ENCODE measurements at regions not wholly inside any gene's neighbourhood (a gene's known extent, or its start where the extent isn't known, plus 50 kb on each side); places are given as distances from the start of the nearest gene placed in this dataset.

- Mint-ChIP-seq H3K4me1 (ENCODE audit: low read depth) (peaks cover 18% of the 10 kb centered on the region), H3K36me3 (ENCODE audit: low read depth) (peaks cover 37% of the 10 kb centered on the region), H3K27me3 (ENCODE audit: low read depth) (no peaks in the 10 kb centered on the region), H3K4me3 (ENCODE audit: low read depth) (no peak overlapping the region), H3K9me3 (no peaks in the 10 kb centered on the region), H3K27ac (peak overlapping the region; percentile 60)
- DNase-seq (ENCODE audit: low spot score): no peak
- intact Hi-C loops (cut with micrococcal nuclease): loop anchor here (2.0 kb wide), 1 partner anchor 359 kb away; no protein-coding TSS in a partner anchor
These were observed 123.0 kb downstream of the C9orf50 start for GRCh38 chr9:129497813-129498450.

- no peak for DNase-seq (ENCODE audit: low spot score)
- intact Hi-C loops (cut with micrococcal nuclease): loop anchor here (2.0 kb wide), 1 partner anchor 358 kb away; no protein-coding TSS in a partner anchor
These were observed 123.7 kb downstream of the C9orf50 start for GRCh38 chr9:129497005-129497812.

GRCh38 chr9:129496473-129497004, 124.4 kb downstream of the C9orf50 start:
- H3K4me3 Mint-ChIP-seq (ENCODE audit: low read depth): peak overlapping the region; percentile 87
- peak; percentile 62 for DNase-seq (ENCODE audit: low spot score)
- intact Hi-C loops (cut with micrococcal nuclease): loop anchor here (1.0 to 2.0 kb wide), 3 partner anchors 8 to 358 kb away; no protein-coding TSS in a partner anchor
- peak overlapping the region; percentile 95 for H3K27ac Mint-ChIP-seq
- no peaks in the 10 kb centered on the region for H3K27me3 Mint-ChIP-seq (ENCODE audit: low read depth)
- H3K36me3 Mint-ChIP-seq (ENCODE audit: low read depth): peaks cover 39% of the 10 kb centered on the region
- no peaks in the 10 kb centered on the region for H3K9me3 Mint-ChIP-seq
- H3K4me1 Mint-ChIP-seq (ENCODE audit: low read depth): peaks cover 22% of the 10 kb centered on the region

More at GRCh38 chr9:129497005-129497812, 123.7 kb downstream of the C9orf50 start:
- H3K27me3 Mint-ChIP-seq (ENCODE audit: low read depth): no peaks in the 10 kb centered on the region
- H3K27ac Mint-ChIP-seq: peak overlapping the region; percentile 95
- H3K4me1 Mint-ChIP-seq (ENCODE audit: low read depth): peaks cover 18% of the 10 kb centered on the region
- H3K36me3 Mint-ChIP-seq (ENCODE audit: low read depth): peaks cover 40% of the 10 kb centered on the region
- H3K4me3 Mint-ChIP-seq (ENCODE audit: low read depth): peak overlapping the region; percentile 87
- no peaks in the 10 kb centered on the region for H3K9me3 Mint-ChIP-seq

- no peaks in the 10 kb centered on the region for H3K9me3 Mint-ChIP-seq
- peaks cover 28% of the 10 kb centered on the region for H3K4me1 Mint-ChIP-seq (ENCODE audit: low read depth)
- intact Hi-C loops (cut with micrococcal nuclease): loop anchor here (1.0 to 2.0 kb wide), 3 partner anchors 8 to 357 kb away; no protein-coding TSS in a partner anchor
- peak overlapping the region; percentile 74 for H3K4me3 Mint-ChIP-seq (ENCODE audit: low read depth)
- peak overlapping the region; percentile 65 for H3K27ac Mint-ChIP-seq
- H3K27me3 Mint-ChIP-seq (ENCODE audit: low read depth): no peaks in the 10 kb centered on the region
- peaks cover 46% of the 10 kb centered on the region for H3K36me3 Mint-ChIP-seq (ENCODE audit: low read depth)
- peak; percentile 75 for DNase-seq (ENCODE audit: low spot score)
These were observed 125.1 kb downstream of the C9orf50 start for GRCh38 chr9:129495620-129496472.

DNA sequence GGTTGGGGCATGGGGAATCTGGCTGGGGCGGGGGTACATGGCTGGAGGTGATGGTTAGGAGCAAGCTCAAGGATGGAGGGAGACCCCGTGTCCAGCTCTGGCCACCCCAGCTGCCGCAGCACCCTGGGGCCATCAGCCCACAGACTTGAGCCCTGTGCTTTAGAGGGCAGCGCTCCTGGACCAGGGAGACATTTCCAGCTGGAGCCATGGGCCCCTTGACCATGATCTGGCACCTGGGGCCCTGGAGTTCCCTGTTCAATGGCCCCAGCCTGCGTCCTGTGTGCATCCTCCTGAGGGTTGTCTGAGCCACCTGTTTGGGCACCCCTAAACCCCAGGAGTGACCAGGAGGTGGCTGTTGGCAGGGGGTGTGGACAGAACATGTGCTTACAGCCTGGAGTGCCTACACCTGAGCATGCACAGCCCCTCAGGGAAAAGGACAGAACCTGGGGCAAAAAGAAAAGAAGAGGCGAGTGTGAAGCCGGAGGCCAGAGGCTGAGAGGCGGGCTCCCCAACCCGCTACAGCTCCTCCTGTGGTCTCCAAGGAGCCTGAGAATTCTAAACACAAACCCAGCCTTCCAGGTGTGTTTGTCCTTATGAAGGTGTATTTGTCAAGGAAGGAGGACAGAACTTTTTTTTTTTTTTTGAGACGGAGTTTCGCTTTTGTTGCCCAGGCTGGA, 126.7 kb downstream of the C9orf50 start:
- Mint-ChIP-seq H3K9me3 (no peaks in the 10 kb centered on the region), H3K4me3 (ENCODE audit: low read depth) (no peak overlapping the region)

GRCh38 chr9:129493706-129494047, 127.2 kb downstream of the C9orf50 start:
- no peak for DNase-seq (ENCODE audit: low spot score)
- intact Hi-C loops (cut with micrococcal nuclease): no loop called here
- Mint-ChIP-seq H3K27me3 (ENCODE audit: low read depth) (no peaks in the 10 kb centered on the region), H3K4me1 (ENCODE audit: low read depth) (peaks cover 37% of the 10 kb centered on the region), H3K27ac (peak overlapping the region; percentile 1), H3K4me3 (ENCODE audit: low read depth) (no peak overlapping the region), H3K36me3 (ENCODE audit: low read depth) (peaks cover 54% of the 10 kb centered on the region), H3K9me3 (no peaks in the 10 kb centered on the region)

More for the DNA sequence above, 126.7 kb downstream of the C9orf50 start:
- no peak overlapping the region for H3K27ac Mint-ChIP-seq
- H3K36me3 Mint-ChIP-seq (ENCODE audit: low read depth): peaks cover 51% of the 10 kb centered on the region
- intact Hi-C loops (cut with micrococcal nuclease): no loop called here
- no peak for DNase-seq (ENCODE audit: low spot score)
- H3K27me3 Mint-ChIP-seq (ENCODE audit: low read depth): no peaks in the 10 kb centered on the region
- H3K4me1 Mint-ChIP-seq (ENCODE audit: low read depth): peaks cover 36% of the 10 kb centered on the region

DNA sequence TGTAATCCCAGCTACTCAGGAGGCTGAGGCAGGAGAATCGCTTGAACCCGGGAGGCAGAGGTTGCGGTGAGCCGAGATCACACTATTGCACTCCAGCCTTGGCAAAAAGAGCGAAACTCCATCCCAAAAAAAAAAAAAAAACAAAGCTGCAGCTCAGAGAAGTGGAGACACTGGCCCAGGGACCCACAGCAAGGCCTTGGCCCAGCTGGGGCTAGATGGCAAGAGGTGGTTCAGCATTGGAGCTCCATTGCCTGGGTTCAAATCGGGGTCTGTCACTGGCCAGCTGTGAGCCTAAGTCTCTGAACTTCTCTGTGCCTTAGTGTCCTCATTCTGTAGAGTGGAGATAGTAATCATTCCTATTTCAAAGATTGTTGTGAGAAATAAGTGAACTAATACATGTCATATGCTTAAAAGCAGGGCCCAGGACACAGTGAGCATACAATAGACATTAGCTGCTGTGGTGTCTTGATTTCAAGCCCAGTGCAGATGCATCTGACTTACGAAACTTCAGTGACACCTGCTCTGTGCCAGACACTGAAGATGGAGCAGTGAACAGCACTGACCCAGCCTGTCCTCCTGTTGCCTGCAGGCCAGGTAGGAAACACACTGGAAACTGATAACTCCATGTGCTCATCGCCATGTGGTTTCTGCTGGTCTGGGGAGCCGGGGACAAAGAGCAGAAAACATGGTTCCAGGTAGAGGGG, 127.7 kb downstream of the C9orf50 start:
- intact Hi-C loops (cut with micrococcal nuclease): no loop called here
- Mint-ChIP-seq H3K36me3 (ENCODE audit: low read depth) (peaks cover 51% of the 10 kb centered on the region), H3K27ac (peak overlapping the region; percentile 1), H3K9me3 (no peaks in the 10 kb centered on the region), H3K4me3 (ENCODE audit: low read depth) (no peak overlapping the region), H3K27me3 (ENCODE audit: low read depth) (no peaks in the 10 kb centered on the region), H3K4me1 (ENCODE audit: low read depth) (peaks cover 37% of the 10 kb centered on the region)
- no peak for DNase-seq (ENCODE audit: low spot score)

DNA sequence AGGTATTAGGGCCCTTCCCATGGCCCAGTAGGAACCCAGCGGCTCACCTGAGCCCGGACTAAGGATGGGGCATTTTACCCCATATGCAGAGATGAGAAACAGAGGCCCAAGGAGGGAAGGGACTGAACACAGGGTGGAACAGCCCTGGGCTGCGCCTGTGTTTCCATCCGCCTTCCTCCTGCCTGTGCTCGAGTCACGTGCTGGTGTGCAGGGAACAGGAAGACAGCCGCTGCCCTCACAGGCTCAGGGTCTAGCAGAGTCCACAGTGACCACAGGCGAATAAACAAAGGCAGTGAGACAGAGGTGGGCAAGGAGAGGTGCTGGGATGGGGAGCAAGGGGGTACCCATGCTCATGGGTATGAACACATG, 129.4 kb downstream of the C9orf50 start:
- intact Hi-C loops (cut with micrococcal nuclease): no loop called here
- Mint-ChIP-seq H3K4me1 (ENCODE audit: low read depth) (peaks cover 43% of the 10 kb centered on the region), H3K9me3 (no peaks in the 10 kb centered on the region), H3K4me3 (ENCODE audit: low read depth) (peak overlapping the region; percentile 93), H3K27me3 (ENCODE audit: low read depth) (no peaks in the 10 kb centered on the region), H3K36me3 (ENCODE audit: low read depth) (peaks cover 41% of the 10 kb centered on the region), H3K27ac (peak overlapping the region; percentile 95)
- no peak for DNase-seq (ENCODE audit: low spot score)

- peak overlapping the region; percentile 93 for H3K4me3 Mint-ChIP-seq (ENCODE audit: low read depth)
- intact Hi-C loops (cut with micrococcal nuclease): no loop called here
- H3K27ac Mint-ChIP-seq: peak overlapping the region; percentile 95
These were observed 130.1 kb downstream of the C9orf50 start for GRCh38 chr9:129490583-129491486.

GRCh38 chr9:129489838-129490582, 130.9 kb downstream of the C9orf50 start:
- DNase-seq (ENCODE audit: low spot score): peak; percentile 29
- H3K27me3 Mint-ChIP-seq (ENCODE audit: low read depth): no peaks in the 10 kb centered on the region
- peaks cover 50% of the 10 kb centered on the region for H3K4me1 Mint-ChIP-seq (ENCODE audit: low read depth)
- H3K4me3 Mint-ChIP-seq (ENCODE audit: low read depth): peak overlapping the region; percentile 93
- intact Hi-C loops (cut with micrococcal nuclease): loop anchor here (2.0 to 10.0 kb wide), 6 partner anchors 29 to 397 kb away; partner anchors contain the start of genes C9orf50 and NTMT1
- peaks cover 36% of the 10 kb centered on the region for H3K36me3 Mint-ChIP-seq (ENCODE audit: low read depth)
- H3K9me3 Mint-ChIP-seq: no peaks in the 10 kb centered on the region
- peak overlapping the region; percentile 95 for H3K27ac Mint-ChIP-seq

More at GRCh38 chr9:129490583-129491486, 130.1 kb downstream of the C9orf50 start:
- DNase-seq (ENCODE audit: low spot score): no peak
- Mint-ChIP-seq H3K9me3 (no peaks in the 10 kb centered on the region), H3K4me1 (ENCODE audit: low read depth) (peaks cover 48% of the 10 kb centered on the region), H3K36me3 (ENCODE audit: low read depth) (peaks cover 41% of the 10 kb centered on the region), H3K27me3 (ENCODE audit: low read depth) (no peaks in the 10 kb centered on the region)

All from activated T-helper 2 cell treated with anti-CD3 and anti-CD28 coated beads, Interferon-gamma antibody, Interleukin-2, Interleukin-4, amounts not matched to agents 10 μg/mL and 5 μg/mL and 100 μg/mL, durations not matched to agents 14 hours and 24 hours and 36 hours (primary cell).